WTC11 (cell line): ENCODE measurements at regions not wholly inside any gene's neighbourhood (a gene's known extent, or its start where the extent isn't known, plus 50 kb on each side); places are given as distances from the start of the nearest gene placed in this dataset.

Experiments
- ATAC-seq: fragments of 200-7000 bp; cut with Tn5 transposase; 2 replicates; pipeline ENCODE4 v1.10.0; 2021; ENCODE audit warnings: mild to moderate bottlenecking, moderate library complexity
- CTCF ChIA-PET: fragments of 300-600 bp; sonication (Branson Sonifier 250); formaldehyde crosslinking; loops from one replicate; lab custom pipeline; 2021; ENCODE audit warnings: antibody characterized with exemption; lab: Charles Lee
- POLR2A ChIA-PET: fragments of 350-600 bp; sonication (Branson Sonifier 250); formaldehyde crosslinking; loops from one replicate; lab custom pipeline; 2021; ENCODE audit warnings: antibody characterized with exemption; lab: Charles Lee
- DNase-seq: peaks from one replicate; pipeline ENCODE4 v3.0.0; 2021; ENCODE audit warnings: low spot score
- H3K27ac Mint-ChIP-seq: 2 replicates; pipeline ENCODE4 v1.8.0; 2021; ENCODE audit warnings: mixed read lengths
- H3K27me3 Mint-ChIP-seq: 2 replicates; pipeline ENCODE4 v1.8.0; 2021; ENCODE audit warnings: low read depth, mild to moderate bottlenecking, moderate library complexity, mixed read lengths
- H3K36me3 Mint-ChIP-seq: 2 replicates; pipeline ENCODE4 v1.8.0; 2021; ENCODE audit warnings: mixed read lengths
- H3K4me1 Mint-ChIP-seq: 2 replicates; pipeline ENCODE4 v1.8.0; 2022; ENCODE audit warnings: mixed read lengths
- H3K4me3 Mint-ChIP-seq: 2 replicates; pipeline ENCODE4 v1.8.0; 2021; ENCODE audit warnings: mild to moderate bottlenecking, moderate library complexity, mixed read lengths
- H3K9me3 Mint-ChIP-seq: 2 replicates; pipeline ENCODE4 v1.8.0; 2021; ENCODE audit warnings: mixed read lengths
- ESRRA ChIP-seq: sonication (generic); formaldehyde crosslinking; IDR thresholded peaks from 2 replicates; pipeline ENCODE4 v1.8.1; 2022; ENCODE audit warnings: mild to moderate bottlenecking, missing genetic modification reagents, borderline replicate concordance
- FOXJ3 ChIP-seq: sonication (generic); formaldehyde crosslinking; IDR thresholded peaks from 2 replicates; pipeline ENCODE4 v1.9.0; 2021; ENCODE audit warnings: missing genetic modification reagents, mild to moderate bottlenecking, borderline replicate concordance
- GRHL2 ChIP-seq: fragments of 250-450 bp; sonication (Bioruptor Pico); IDR thresholded peaks from 2 replicates; pipeline ENCODE4 v1.8.0; 2022; ENCODE audit warnings: mild to moderate bottlenecking, moderate library complexity; ENCODE audit not compliant: insufficient replicate concordance, severe bottlenecking
- JAZF1 ChIP-seq: fragments of 250-450 bp; sonication (Bioruptor Pico); IDR thresholded peaks from 2 replicates; pipeline ENCODE4 v1.9.0; 2021; ENCODE audit warnings: moderate library complexity, mild to moderate bottlenecking, inconsistent platforms
- JUN ChIP-seq: sonication (generic); formaldehyde crosslinking; IDR thresholded peaks from 2 replicates; pipeline ENCODE4 v1.8.0; 2023; ENCODE audit warnings: mild to moderate bottlenecking, missing genetic modification reagents
- MYBL2 ChIP-seq: sonication (generic); formaldehyde crosslinking; IDR thresholded peaks from 2 replicates; pipeline ENCODE4 v1.8.1; 2023; ENCODE audit warnings: mild to moderate bottlenecking, moderate library complexity, missing genetic modification reagents
- NR2C2 ChIP-seq: sonication (generic); formaldehyde crosslinking; IDR thresholded peaks from 2 replicates; pipeline ENCODE4 v1.8.0; 2022; ENCODE audit warnings: mild to moderate bottlenecking, missing genetic modification reagents
- SP1 ChIP-seq: sonication (generic); formaldehyde crosslinking; conservative IDR thresholded peaks from 2 replicates; pipeline ENCODE4 v1.8.1; 2022; ENCODE audit warnings: missing genetic modification reagents
- TF ChIP-seq, protein P1 (sequence below): fragments of 250-450 bp; sonication (Bioruptor Pico); IDR thresholded peaks from 2 replicates; pipeline ENCODE4 v2.1.2; 2022; ENCODE audit warnings: mild to moderate bottlenecking, moderate library complexity
- TF ChIP-seq, protein P2 (sequence below): fragments of 250-450 bp; sonication (Bioruptor Pico); IDR thresholded peaks from 2 replicates; pipeline ENCODE4 v1.9.0; 2021; ENCODE audit warnings: mild to moderate bottlenecking
- TF ChIP-seq, protein P3 (sequence below): sonication (generic); formaldehyde crosslinking; IDR thresholded peaks from 2 replicates; pipeline ENCODE4 v1.8.0; 2023; ENCODE audit warnings: missing genetic modification reagents, mild to moderate bottlenecking, borderline replicate concordance
- TF ChIP-seq, protein P4 (sequence below): sonication (generic); formaldehyde crosslinking; IDR thresholded peaks from 2 replicates; pipeline ENCODE4 v1.8.1; 2022; ENCODE audit warnings: missing genetic modification reagents, borderline replicate concordance
- TF ChIP-seq, protein P5 (sequence below): sonication (generic); formaldehyde crosslinking; IDR thresholded peaks from 2 replicates; pipeline ENCODE4 v1.8.0; 2022; ENCODE audit warnings: mild to moderate bottlenecking, missing genetic modification reagents
- TF ChIP-seq, protein P6 (sequence below): sonication (generic); formaldehyde crosslinking; IDR thresholded peaks from 2 replicates; pipeline ENCODE4 v1.8.0; 2023; ENCODE audit warnings: mild to moderate bottlenecking, missing genetic modification reagents

DNA sequence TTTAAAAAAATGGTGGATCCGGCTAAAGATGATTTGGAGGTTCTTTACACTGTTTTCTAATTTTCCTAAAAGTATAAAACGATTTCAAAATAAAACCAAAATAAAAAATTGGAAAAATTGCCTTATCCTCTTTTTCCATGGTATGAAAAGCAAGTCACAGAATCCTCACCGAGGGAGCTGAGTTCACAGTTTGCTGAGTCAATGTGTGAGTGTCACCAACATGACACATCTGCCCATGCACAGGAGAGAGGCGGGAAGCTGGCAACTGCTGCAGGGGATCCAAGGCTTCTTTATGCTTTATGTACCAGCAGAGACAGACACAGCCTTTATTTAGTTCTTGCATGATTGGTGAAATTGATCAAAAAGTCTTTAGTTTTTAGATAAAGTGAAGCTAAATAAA is 157.8 kb downstream of the TNFSF13B start:
- Mint-ChIP-seq H3K36me3 (no peaks in the 10 kb centered on the region), H3K27ac (no peak overlapping the region), H3K4me1 (peaks cover 6% of the 10 kb centered on the region; the same call in 1 of the 2 replicates), H3K27me3 (no peaks in the 10 kb centered on the region), H3K4me3 (no peak overlapping the region), H3K9me3 (no peaks in the 10 kb centered on the region)
- DNase-seq = no peak
- TF ChIP-seq MYBL2 (CRISPR knock-in tag) (no peak), JUN (CRISPR knock-in tag) (no peak), FOXJ3 (CRISPR knock-in tag) (no peak), NR2C2 (no peak), JAZF1 (CRISPR knock-in tag) (no peak), SP1 (no peak), GRHL2 (CRISPR knock-in tag) (no peak), ESRRA (CRISPR knock-in tag) (no peak)
- TF ChIP-seq, protein P1, sequence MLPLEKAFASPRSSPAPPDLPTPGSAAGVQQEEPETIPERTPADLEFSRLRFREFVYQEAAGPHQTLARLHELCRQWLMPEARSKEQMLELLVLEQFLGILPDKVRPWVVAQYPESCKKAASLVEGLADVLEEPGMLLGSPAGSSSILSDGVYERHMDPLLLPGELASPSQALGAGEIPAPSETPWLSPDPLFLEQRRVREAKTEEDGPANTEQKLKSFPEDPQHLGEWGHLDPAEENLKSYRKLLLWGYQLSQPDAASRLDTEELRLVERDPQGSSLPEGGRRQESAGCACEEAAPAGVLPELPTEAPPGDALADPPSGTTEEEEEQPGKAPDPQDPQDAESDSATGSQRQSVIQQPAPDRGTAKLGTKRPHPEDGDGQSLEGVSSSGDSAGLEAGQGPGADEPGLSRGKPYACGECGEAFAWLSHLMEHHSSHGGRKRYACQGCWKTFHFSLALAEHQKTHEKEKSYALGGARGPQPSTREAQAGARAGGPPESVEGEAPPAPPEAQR (CRISPR knock-in tag) = no peak
- TF ChIP-seq, protein P2, sequence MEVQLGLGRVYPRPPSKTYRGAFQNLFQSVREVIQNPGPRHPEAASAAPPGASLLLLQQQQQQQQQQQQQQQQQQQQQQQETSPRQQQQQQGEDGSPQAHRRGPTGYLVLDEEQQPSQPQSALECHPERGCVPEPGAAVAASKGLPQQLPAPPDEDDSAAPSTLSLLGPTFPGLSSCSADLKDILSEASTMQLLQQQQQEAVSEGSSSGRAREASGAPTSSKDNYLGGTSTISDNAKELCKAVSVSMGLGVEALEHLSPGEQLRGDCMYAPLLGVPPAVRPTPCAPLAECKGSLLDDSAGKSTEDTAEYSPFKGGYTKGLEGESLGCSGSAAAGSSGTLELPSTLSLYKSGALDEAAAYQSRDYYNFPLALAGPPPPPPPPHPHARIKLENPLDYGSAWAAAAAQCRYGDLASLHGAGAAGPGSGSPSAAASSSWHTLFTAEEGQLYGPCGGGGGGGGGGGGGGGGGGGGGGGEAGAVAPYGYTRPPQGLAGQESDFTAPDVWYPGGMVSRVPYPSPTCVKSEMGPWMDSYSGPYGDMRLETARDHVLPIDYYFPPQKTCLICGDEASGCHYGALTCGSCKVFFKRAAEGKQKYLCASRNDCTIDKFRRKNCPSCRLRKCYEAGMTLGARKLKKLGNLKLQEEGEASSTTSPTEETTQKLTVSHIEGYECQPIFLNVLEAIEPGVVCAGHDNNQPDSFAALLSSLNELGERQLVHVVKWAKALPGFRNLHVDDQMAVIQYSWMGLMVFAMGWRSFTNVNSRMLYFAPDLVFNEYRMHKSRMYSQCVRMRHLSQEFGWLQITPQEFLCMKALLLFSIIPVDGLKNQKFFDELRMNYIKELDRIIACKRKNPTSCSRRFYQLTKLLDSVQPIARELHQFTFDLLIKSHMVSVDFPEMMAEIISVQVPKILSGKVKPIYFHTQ (CRISPR knock-in tag) = no peak
- TF ChIP-seq, protein P3, sequence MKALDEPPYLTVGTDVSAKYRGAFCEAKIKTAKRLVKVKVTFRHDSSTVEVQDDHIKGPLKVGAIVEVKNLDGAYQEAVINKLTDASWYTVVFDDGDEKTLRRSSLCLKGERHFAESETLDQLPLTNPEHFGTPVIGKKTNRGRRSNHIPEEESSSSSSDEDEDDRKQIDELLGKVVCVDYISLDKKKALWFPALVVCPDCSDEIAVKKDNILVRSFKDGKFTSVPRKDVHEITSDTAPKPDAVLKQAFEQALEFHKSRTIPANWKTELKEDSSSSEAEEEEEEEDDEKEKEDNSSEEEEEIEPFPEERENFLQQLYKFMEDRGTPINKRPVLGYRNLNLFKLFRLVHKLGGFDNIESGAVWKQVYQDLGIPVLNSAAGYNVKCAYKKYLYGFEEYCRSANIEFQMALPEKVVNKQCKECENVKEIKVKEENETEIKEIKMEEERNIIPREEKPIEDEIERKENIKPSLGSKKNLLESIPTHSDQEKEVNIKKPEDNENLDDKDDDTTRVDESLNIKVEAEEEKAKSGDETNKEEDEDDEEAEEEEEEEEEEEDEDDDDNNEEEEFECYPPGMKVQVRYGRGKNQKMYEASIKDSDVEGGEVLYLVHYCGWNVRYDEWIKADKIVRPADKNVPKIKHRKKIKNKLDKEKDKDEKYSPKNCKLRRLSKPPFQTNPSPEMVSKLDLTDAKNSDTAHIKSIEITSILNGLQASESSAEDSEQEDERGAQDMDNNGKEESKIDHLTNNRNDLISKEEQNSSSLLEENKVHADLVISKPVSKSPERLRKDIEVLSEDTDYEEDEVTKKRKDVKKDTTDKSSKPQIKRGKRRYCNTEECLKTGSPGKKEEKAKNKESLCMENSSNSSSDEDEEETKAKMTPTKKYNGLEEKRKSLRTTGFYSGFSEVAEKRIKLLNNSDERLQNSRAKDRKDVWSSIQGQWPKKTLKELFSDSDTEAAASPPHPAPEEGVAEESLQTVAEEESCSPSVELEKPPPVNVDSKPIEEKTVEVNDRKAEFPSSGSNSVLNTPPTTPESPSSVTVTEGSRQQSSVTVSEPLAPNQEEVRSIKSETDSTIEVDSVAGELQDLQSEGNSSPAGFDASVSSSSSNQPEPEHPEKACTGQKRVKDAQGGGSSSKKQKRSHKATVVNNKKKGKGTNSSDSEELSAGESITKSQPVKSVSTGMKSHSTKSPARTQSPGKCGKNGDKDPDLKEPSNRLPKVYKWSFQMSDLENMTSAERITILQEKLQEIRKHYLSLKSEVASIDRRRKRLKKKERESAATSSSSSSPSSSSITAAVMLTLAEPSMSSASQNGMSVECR (CRISPR knock-in tag) = no peak
- TF ChIP-seq, protein P4, sequence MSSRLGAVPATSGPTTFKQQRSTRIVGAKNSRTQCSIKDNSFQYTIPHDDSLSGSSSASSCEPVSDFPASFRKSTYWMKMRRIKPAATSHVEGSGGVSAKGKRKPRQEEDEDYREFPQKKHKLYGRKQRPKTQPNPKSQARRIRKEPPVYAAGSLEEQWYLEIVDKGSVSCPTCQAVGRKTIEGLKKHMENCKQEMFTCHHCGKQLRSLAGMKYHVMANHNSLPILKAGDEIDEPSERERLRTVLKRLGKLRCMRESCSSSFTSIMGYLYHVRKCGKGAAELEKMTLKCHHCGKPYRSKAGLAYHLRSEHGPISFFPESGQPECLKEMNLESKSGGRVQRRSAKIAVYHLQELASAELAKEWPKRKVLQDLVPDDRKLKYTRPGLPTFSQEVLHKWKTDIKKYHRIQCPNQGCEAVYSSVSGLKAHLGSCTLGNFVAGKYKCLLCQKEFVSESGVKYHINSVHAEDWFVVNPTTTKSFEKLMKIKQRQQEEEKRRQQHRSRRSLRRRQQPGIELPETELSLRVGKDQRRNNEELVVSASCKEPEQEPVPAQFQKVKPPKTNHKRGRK (CRISPR knock-in tag) = no peak
- TF ChIP-seq, protein P5, sequence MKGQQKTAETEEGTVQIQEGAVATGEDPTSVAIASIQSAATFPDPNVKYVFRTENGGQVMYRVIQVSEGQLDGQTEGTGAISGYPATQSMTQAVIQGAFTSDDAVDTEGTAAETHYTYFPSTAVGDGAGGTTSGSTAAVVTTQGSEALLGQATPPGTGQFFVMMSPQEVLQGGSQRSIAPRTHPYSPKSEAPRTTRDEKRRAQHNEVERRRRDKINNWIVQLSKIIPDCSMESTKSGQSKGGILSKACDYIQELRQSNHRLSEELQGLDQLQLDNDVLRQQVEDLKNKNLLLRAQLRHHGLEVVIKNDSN = no peak
- TF ChIP-seq, protein P6, sequence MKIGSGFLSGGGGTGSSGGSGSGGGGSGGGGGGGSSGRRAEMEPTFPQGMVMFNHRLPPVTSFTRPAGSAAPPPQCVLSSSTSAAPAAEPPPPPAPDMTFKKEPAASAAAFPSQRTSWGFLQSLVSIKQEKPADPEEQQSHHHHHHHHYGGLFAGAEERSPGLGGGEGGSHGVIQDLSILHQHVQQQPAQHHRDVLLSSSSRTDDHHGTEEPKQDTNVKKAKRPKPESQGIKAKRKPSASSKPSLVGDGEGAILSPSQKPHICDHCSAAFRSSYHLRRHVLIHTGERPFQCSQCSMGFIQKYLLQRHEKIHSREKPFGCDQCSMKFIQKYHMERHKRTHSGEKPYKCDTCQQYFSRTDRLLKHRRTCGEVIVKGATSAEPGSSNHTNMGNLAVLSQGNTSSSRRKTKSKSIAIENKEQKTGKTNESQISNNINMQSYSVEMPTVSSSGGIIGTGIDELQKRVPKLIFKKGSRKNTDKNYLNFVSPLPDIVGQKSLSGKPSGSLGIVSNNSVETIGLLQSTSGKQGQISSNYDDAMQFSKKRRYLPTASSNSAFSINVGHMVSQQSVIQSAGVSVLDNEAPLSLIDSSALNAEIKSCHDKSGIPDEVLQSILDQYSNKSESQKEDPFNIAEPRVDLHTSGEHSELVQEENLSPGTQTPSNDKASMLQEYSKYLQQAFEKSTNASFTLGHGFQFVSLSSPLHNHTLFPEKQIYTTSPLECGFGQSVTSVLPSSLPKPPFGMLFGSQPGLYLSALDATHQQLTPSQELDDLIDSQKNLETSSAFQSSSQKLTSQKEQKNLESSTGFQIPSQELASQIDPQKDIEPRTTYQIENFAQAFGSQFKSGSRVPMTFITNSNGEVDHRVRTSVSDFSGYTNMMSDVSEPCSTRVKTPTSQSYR (CRISPR knock-in tag) = no peak
- ChIA-PET CTCF (no interaction called here), POLR2A (no interaction called here)
- no peak for ATAC-seq
